Panc1 (cell line): ENCODE measurements at regions not wholly inside any gene's neighbourhood (a gene's known extent, or its start where the extent isn't known, plus 50 kb on each side); places are given as distances from the start of the nearest gene placed in this dataset.

Experiments used
- ATAC-seq: fragments of 200-7000 bp; cut with Tn5 transposase; 2 replicates; pipeline ENCODE4 v1.9.1; 2020; ENCODE audit warnings: mild to moderate bottlenecking, moderate library complexity
- BruUV-seq: library from RNA; stranded (reverse); fragments of 400-500 nt; replicated peaks from 2 replicates; lab custom pipeline; 2021; lab: Mats Ljungman, UMichigan
- CTCF ChIA-PET: fragments of 300-600 bp; sonication (Branson Sonifier 250); formaldehyde crosslinking; loops from one replicate; lab custom pipeline; 2022; ENCODE audit warnings: antibody characterized with exemption; lab: Charles Lee
- POLR2A ChIA-PET: fragments of 300-600 bp; sonication (Branson Sonifier 250); formaldehyde crosslinking; loops from one replicate; lab custom pipeline; 2022; ENCODE audit warnings: antibody characterized with exemption; lab: Charles Lee
- DNase-seq: peaks from one replicate; pipeline ENCODE4 v3.0.0-alpha.2; 2010; ENCODE audit warnings: low read depth, low spot score
- H3K27ac ChIP-seq: 2 replicates; pipeline ENCODE4 v1.5.1; 2011; ENCODE audit warnings: mild to moderate bottlenecking, low read length, inconsistent platforms
- H3K27me3 ChIP-seq: fragments of 200-500 bp; sonication (Bioruptor generic); 2 replicates; pipeline ENCODE4 v1.6.0; 2014; ENCODE audit warnings: low read length, inconsistent platforms; ENCODE audit not compliant: control insufficient read depth, insufficient read depth
- H3K36me3 ChIP-seq: fragments of 200-500 bp; sonication (Bioruptor generic); 2 replicates; pipeline ENCODE4 v1.5.1; 2014; ENCODE audit warnings: inconsistent platforms, mild to moderate bottlenecking, low read length, moderate library complexity; ENCODE audit not compliant: control insufficient read depth, insufficient read depth
- H3K4me1 ChIP-seq: 2 replicates; pipeline ENCODE4 v1.5.1; 2011; ENCODE audit warnings: inconsistent platforms, mild to moderate bottlenecking, low read length, moderate library complexity; ENCODE audit not compliant: control insufficient read depth, insufficient read depth
- H3K4me3 ChIP-seq, 2 experiments: 2 replicates each; pipeline ENCODE4 v1.5.1; 2011 to 2012; ENCODE audit warnings: low read depth in 2 of 2, low read length in 2 of 2, mild to moderate bottlenecking in 2 of 2, inconsistent platforms in 1 of 2, moderate library complexity in 1 of 2
- H3K9me3 ChIP-seq: fragments of 200-500 bp; sonication (Bioruptor generic); 2 replicates; pipeline ENCODE4 v1.5.1; 2014; ENCODE audit warnings: low read depth, mild to moderate bottlenecking, inconsistent platforms, low read length, moderate library complexity; ENCODE audit not compliant: control insufficient read depth, insufficient read depth
- CTCF ChIP-seq: fragments of 450-650 bp; IDR thresholded peaks from 2 replicates; pipeline ENCODE4 v1.5.1; 2017; ENCODE audit warnings: mild to moderate bottlenecking
- POLR2AphosphoS5 ChIP-seq: IDR thresholded peaks from 2 replicates; pipeline ENCODE4 v1.6.1; 2012; ENCODE audit warnings: mild to moderate bottlenecking, low read depth, low read length, moderate library complexity
- REST ChIP-seq, 2 experiments: IDR thresholded peaks; 2 replicates each; pipeline ENCODE4 v1.6.1; 2011 to 2012; ENCODE audit warnings: low read depth in 2 of 2, control low read depth in 1 of 2, low read length in 1 of 2, mild to moderate bottlenecking in 1 of 2, moderate library complexity in 1 of 2; ENCODE audit not compliant: insufficient read depth in 1 of 2
- SIN3A ChIP-seq: IDR thresholded peaks from 2 replicates; pipeline ENCODE4 v1.6.1; 2012; ENCODE audit warnings: low read depth, mild to moderate bottlenecking, low read length, moderate library complexity, borderline replicate concordance; ENCODE audit not compliant: insufficient read depth
- TCF7L2 ChIP-seq: IDR thresholded peaks from 2 replicates; pipeline ENCODE4 v1.6.1; 2011; ENCODE audit warnings: mild to moderate bottlenecking, low read depth, low read length, inconsistent platforms
- in situ Hi-C: cut with HindIII; loops from 2 replicates; pipeline ENCODE4 v1.10.0; 2016; ENCODE audit warnings: low sequenced_read_pairs, low pct_unique_long_range_greater_than_20kb
- intact Hi-C: fragments of 100-400 bp; cut with micrococcal nuclease; formaldehyde crosslinking; loops from one replicate; pipeline ENCODE4 v1.10.0; 2022; ENCODE audit not compliant: unreplicated experiment

GRCh38 chr13:110985541-110985940 lies 70.7 kb upstream of the ANKRD10 start:
- ChIA-PET CTCF (no interaction called here), POLR2A (no interaction called here)
- in situ Hi-C loops, result no loop called here
- Histone ChIP-seq H3K4me3 (no peak overlapping the region), H3K36me3 (no peaks in the 10 kb centered on the region), H3K9me3 (no peaks in the 10 kb centered on the region), H3K27me3 (no peaks in the 10 kb centered on the region), H3K4me1 (no peaks in the 10 kb centered on the region), H3K27ac (no peak overlapping the region)
- no TSS peak for BruUV-seq
- ATAC-seq, result no peak
- intact Hi-C loops, result no loop called here
- TF ChIP-seq POLR2AphosphoS5 (no peak), TCF7L2 (no peak), SIN3A (no peak), CTCF (no peak), REST (IDR thresholded peaks at IDR 0.05; ENCODE audit: insufficient read depth in 1 of 2, low read depth in 2 of 2, low read length in 1 of 2) (no peak)
- DNase-seq, result no peak

GRCh38 chr13:110984798-110985197 lies 69.9 kb upstream of the ANKRD10 start:
- H3K4me1 ChIP-seq, result no peaks in the 10 kb centered on the region
- no TSS peak for BruUV-seq
- ChIA-PET POLR2A (no interaction called here), CTCF (no interaction called here)
- no peak overlapping the region for H3K4me3 ChIP-seq
- TF ChIP-seq SIN3A (no peak), POLR2AphosphoS5 (no peak), REST (IDR thresholded peaks at IDR 0.05; ENCODE audit: insufficient read depth in 1 of 2, low read depth in 2 of 2, low read length in 1 of 2) (no peak), TCF7L2 (no peak), CTCF (no peak)
- no peaks in the 10 kb centered on the region for H3K36me3 ChIP-seq
- H3K27me3 ChIP-seq, result no peaks in the 10 kb centered on the region
- ATAC-seq (no peak), DNase-seq (no peak)
- no peak overlapping the region for H3K27ac ChIP-seq
- in situ Hi-C loops, result no loop called here
- H3K9me3 ChIP-seq, result no peaks in the 10 kb centered on the region
- intact Hi-C loops, result no loop called here
